Neuronal stem cell (in vitro differentiated cells): ENCODE measurements at regions not wholly inside any gene's neighbourhood (a gene's known extent, or its start where the extent isn't known, plus 50 kb on each side); places are given as distances from the start of the nearest gene placed in this dataset.
"Not testable (repeated sequence)": the region's sequence is repeated elsewhere in the genome, so short reads cannot be mapped to it uniquely, and the experiment has no call there.

Experiments
- DNase-seq: peaks from one replicate; pipeline ENCODE4 v3.0.0-alpha.2; 2013; ENCODE audit warnings: low spot score
- H2AFZ ChIP-seq: one replicate; pipeline ENCODE4 v1.6.1; 2013; ENCODE audit warnings: mild to moderate bottlenecking, low read length, inconsistent platforms
- H2AK5ac ChIP-seq: 2 replicates; pipeline ENCODE4 v1.6.1; 2013; ENCODE audit warnings: low read depth, mild to moderate bottlenecking, inconsistent platforms, low read length, moderate library complexity, mixed read lengths
- H2BK120ac ChIP-seq: 2 replicates; pipeline ENCODE4 v1.6.1; 2013; ENCODE audit warnings: low read depth, mild to moderate bottlenecking, inconsistent platforms, low read length, moderate library complexity, mixed read lengths
- H2BK12ac ChIP-seq: one replicate; pipeline ENCODE4 v1.6.1; 2013; ENCODE audit warnings: low read length, inconsistent platforms
- H2BK15ac ChIP-seq: 2 replicates; pipeline ENCODE4 v1.6.1; 2013; ENCODE audit warnings: mild to moderate bottlenecking, low read length, inconsistent platforms, mixed read lengths
- H2BK5ac ChIP-seq: one replicate; pipeline ENCODE4 v1.6.1; 2013; ENCODE audit warnings: inconsistent platforms, mild to moderate bottlenecking, low read length, moderate library complexity
- H3K14ac ChIP-seq: one replicate; pipeline ENCODE4 v1.6.1; 2013; ENCODE audit warnings: low read length, inconsistent platforms
- H3K18ac ChIP-seq: 2 replicates; pipeline ENCODE4 v1.6.1; 2013; ENCODE audit warnings: low read length, inconsistent platforms
- H3K23ac ChIP-seq: 2 replicates; pipeline ENCODE4 v1.6.1; 2013; ENCODE audit warnings: low read depth, mild to moderate bottlenecking, mixed read lengths, low read length, inconsistent platforms; ENCODE audit not compliant: poor library complexity
- H3K27ac ChIP-seq: replicated peaks from 3 replicates; pipeline ENCODE4 v1.5.1; 2013; ENCODE audit warnings: low read length, inconsistent platforms
- H3K27me3 ChIP-seq, 3 experiments: 2 replicates each; pipeline ENCODE4 v1.6.1; 2013; ENCODE audit warnings: low read length in 3 of 3, mild to moderate bottlenecking in 2 of 3, inconsistent platforms in 1 of 3, low read depth in 1 of 3, mixed read lengths in 1 of 3, moderate library complexity in 1 of 3; ENCODE audit not compliant: control insufficient read depth in 3 of 3, insufficient read depth in 3 of 3
- H3K36me3 ChIP-seq, 2 donors: replicated peaks in 1 of 2; 2 replicates each; pipeline ENCODE4 v1.6.1; 2013; ENCODE audit warnings: low read length in 2 of 2; ENCODE audit not compliant: control insufficient read depth in 2 of 2, insufficient read depth in 2 of 2
- H3K4ac ChIP-seq: 2 replicates; pipeline ENCODE4 v1.6.1; 2013; ENCODE audit warnings: inconsistent platforms, mild to moderate bottlenecking, low read length, moderate library complexity
- H3K4me1 ChIP-seq, 2 donors: 1 replicate in 1 of 2; 2 replicates in 1 of 2; pipeline ENCODE4 v1.6.1; 2013; ENCODE audit warnings: low read length in 2 of 2, low read depth in 1 of 2; ENCODE audit not compliant: control insufficient read depth in 2 of 2, insufficient read depth in 1 of 2
- H3K4me2 ChIP-seq: one replicate; pipeline ENCODE4 v1.6.1; 2013; ENCODE audit warnings: mild to moderate bottlenecking, low read length, inconsistent platforms; ENCODE audit not compliant: insufficient read depth, poor library complexity, severe bottlenecking
- H3K4me3 ChIP-seq, 2 donors: 2 replicates each; pipeline ENCODE4 v1.5.1; 2013; ENCODE audit warnings: low read length in 2 of 2, mild to moderate bottlenecking in 2 of 2, inconsistent platforms in 1 of 2, moderate library complexity in 1 of 2
- H3K79me1 ChIP-seq: one replicate; pipeline ENCODE4 v1.6.1; 2013; ENCODE audit warnings: low read depth, mild to moderate bottlenecking, inconsistent platforms, low read length, moderate library complexity
- H3K9ac ChIP-seq: one replicate; pipeline ENCODE4 v1.6.1; 2013; ENCODE audit warnings: mild to moderate bottlenecking, low read depth, low read length, inconsistent platforms; ENCODE audit not compliant: poor library complexity
- H3K9me3 ChIP-seq, 2 donors: replicated peaks in 1 of 2; 2 replicates each; pipeline versions ENCODE3 to v1.6.1; 2013; ENCODE audit warnings: low read length in 2 of 2, mild to moderate bottlenecking in 2 of 2, inconsistent platforms in 1 of 2, low read depth in 1 of 2, mixed read lengths in 1 of 2, moderate library complexity in 1 of 2; ENCODE audit not compliant: control insufficient read depth in 2 of 2, insufficient read depth in 1 of 2
- H4K8ac ChIP-seq: one replicate; pipeline ENCODE4 v1.6.1; 2013; ENCODE audit warnings: low read depth, mild to moderate bottlenecking, inconsistent platforms, low read length, moderate library complexity
- H4K91ac ChIP-seq: one replicate; pipeline ENCODE4 v1.6.1; 2013; ENCODE audit warnings: low read length, low read depth, mild to moderate bottlenecking, inconsistent platforms; ENCODE audit not compliant: poor library complexity
- WGBS, 2 donors: extraction: QIAGEN DNeasy Blood & Tissue Kit; methylation state at CpG; one replicate each; pipeline ENCODE4 v1.1.7; 2013; ENCODE audit warnings: missing lambda C conversion rate in 2 of 2, mixed read lengths in 1 of 2; ENCODE audit not compliant: insufficient read length in 2 of 2, insufficient replicate concordance in 1 of 2; ENCODE audit errors: extremely low coverage in 2 of 2; 5-methylcytosine and 5-hydroxymethylcytosine counted together

GRCh38 chr2:132337844-132338243 is 78.8 kb upstream of the GPR39 start:
- not testable (repeated sequence) for H3K18ac ChIP-seq, DNase-seq, H3K9ac ChIP-seq, H3K4me1 ChIP-seq, H3K14ac ChIP-seq, H4K8ac ChIP-seq, H3K4ac ChIP-seq, H3K27ac ChIP-seq, H3K79me1 ChIP-seq, H2BK15ac ChIP-seq, H4K91ac ChIP-seq, H2BK12ac ChIP-seq, H2AFZ ChIP-seq, H3K23ac ChIP-seq, H3K36me3 ChIP-seq, H3K27me3 ChIP-seq, H3K9me3 ChIP-seq, H3K4me3 ChIP-seq, H2AK5ac ChIP-seq, H2BK5ac ChIP-seq, H3K4me2 ChIP-seq, H2BK120ac ChIP-seq
- no CpG with 5 or more reads among the region's 5 CpGs for WGBS, 2 donors

GRCh38 chr2:132347041-132347780 is 69.4 kb upstream of the GPR39 start:
- H3K36me3 ChIP-seq, H3K14ac ChIP-seq, H2BK5ac ChIP-seq, H3K4ac ChIP-seq, H2BK15ac ChIP-seq, H2BK12ac ChIP-seq, H3K27me3 ChIP-seq, H4K8ac ChIP-seq, H3K9me3 ChIP-seq, H3K9ac ChIP-seq, H2BK120ac ChIP-seq, H3K23ac ChIP-seq, H3K79me1 ChIP-seq, H3K4me1 ChIP-seq, H3K27ac ChIP-seq, H4K91ac ChIP-seq, H2AK5ac ChIP-seq: not testable (repeated sequence)
- Histone ChIP-seq H3K4me2 (peak overlapping the region; percentile 66), H3K18ac (peak overlapping the region; percentile 93), H2AFZ (peak overlapping the region; percentile 89), H3K4me3 (peak overlapping the region; percentile 61 to 69)
- no CpG with 5 or more reads among the region's 34 CpGs for WGBS, 2 donors
- DNase-seq = peak; percentile 52

DNA sequence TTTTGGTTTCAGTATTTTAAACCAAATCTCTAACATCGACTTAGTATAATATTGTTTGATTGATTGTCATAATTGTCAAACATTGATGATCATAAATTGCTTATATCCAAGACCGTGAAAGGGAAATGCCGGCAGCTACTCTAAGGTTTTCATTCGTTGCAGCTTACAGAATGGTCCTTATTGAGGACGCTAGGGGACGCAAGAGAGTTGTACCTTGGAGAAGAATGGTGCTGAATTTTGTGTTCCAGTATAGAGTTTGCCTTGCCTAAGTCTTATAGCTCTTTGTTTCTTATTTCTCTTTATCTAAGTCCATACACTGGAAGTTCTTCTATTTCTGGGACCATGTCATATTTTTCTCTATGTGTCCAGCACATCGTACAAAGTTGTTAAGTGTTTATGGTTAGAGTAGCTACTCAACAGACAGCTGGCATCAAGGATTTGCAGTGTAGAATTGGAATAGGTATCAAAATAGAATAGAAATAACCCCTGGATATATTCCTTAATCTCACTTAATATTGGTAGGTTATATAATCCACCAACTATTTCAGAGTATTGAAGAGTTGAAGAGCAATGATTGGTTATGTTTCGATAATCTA is 67.4 kb upstream of the GPR39 start:
- H3K9ac ChIP-seq, H3K14ac ChIP-seq, H2AFZ ChIP-seq, H3K4ac ChIP-seq, H3K27ac ChIP-seq, H3K4me3 ChIP-seq, H4K8ac ChIP-seq, H2BK5ac ChIP-seq, H2BK15ac ChIP-seq, H3K27me3 ChIP-seq, H3K79me1 ChIP-seq, H2AK5ac ChIP-seq, H3K36me3 ChIP-seq, H3K4me1 ChIP-seq, H3K23ac ChIP-seq, H3K18ac ChIP-seq, H2BK120ac ChIP-seq, H3K9me3 ChIP-seq, H2BK12ac ChIP-seq, H4K91ac ChIP-seq, H3K4me2 ChIP-seq: not testable (repeated sequence)
- WGBS, 2 donors = no CpG with 5 or more reads among the region's 8 CpGs
- DNase-seq = peak; percentile 46

DNA sequence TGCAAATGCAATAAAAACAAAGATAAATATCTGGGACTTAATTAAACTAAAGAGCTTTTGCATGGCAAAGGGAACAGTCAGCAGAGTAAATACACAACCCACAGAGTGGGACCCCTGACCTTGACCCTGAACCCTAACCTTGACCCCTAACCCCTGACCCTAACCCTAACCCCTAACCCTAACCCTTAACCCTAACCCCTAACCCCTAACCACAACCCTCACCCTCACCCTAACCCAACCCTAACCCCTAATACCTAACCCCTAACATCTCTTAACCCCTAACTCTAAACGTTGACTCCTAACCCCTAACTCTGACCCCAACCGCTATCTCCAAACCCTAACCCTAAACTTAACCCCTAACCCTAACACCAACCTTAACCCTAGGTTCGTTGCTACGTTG is 64.9 kb upstream of the GPR39 start:
- H3K27ac ChIP-seq, H3K18ac ChIP-seq, DNase-seq, H2AK5ac ChIP-seq, H3K27me3 ChIP-seq, H2BK5ac ChIP-seq, H4K8ac ChIP-seq, H3K36me3 ChIP-seq, H3K9ac ChIP-seq, H3K4ac ChIP-seq, H3K4me3 ChIP-seq, H3K23ac ChIP-seq, H2BK15ac ChIP-seq, H3K79me1 ChIP-seq, H2BK120ac ChIP-seq, H3K14ac ChIP-seq, H2BK12ac ChIP-seq, H3K9me3 ChIP-seq, H2AFZ ChIP-seq, H3K4me1 ChIP-seq, H4K91ac ChIP-seq, H3K4me2 ChIP-seq: not testable (repeated sequence)
- 100% methylated on average over 1 of the region's 4 CpGs; no CpG with 5 or more reads in 1 of the 2 donors for WGBS, 2 donors
